VCaP (cell line): ENCODE measurements at regions not wholly inside any gene's neighbourhood (a gene's known extent, or its start where the extent isn't known, plus 50 kb on each side); places are given as distances from the start of the nearest gene placed in this dataset.

ENCODE experiments used
- H3K27ac ChIP-seq: fragments of 450-650 bp; 2 replicates; pipeline ENCODE4 v1.5.1; 2017
- CTCF ChIP-seq: fragments of 450-650 bp; conservative IDR thresholded peaks from 2 replicates; pipeline ENCODE4 v1.5.1; 2017; ENCODE audit warnings: mild to moderate bottlenecking, moderate library complexity

GRCh38 chr5:124057724-124058231, 545.8 kb downstream of the CSNK1G3 start:
- H3K27ac ChIP-seq, result no peak overlapping the region
- TF ChIP-seq CTCF, result no peak

GRCh38 chr5:124056991-124057723, 545.2 kb downstream of the CSNK1G3 start:
- TF ChIP-seq CTCF, result no peak
- H3K27ac ChIP-seq, result peak overlapping the region; percentile 2; the same call in 1 of the 2 replicates

- no peak for TF ChIP-seq CTCF
- H3K27ac ChIP-seq, result no peak overlapping the region; the same call in 1 of the 2 replicates
Measured at GRCh38 chr5:124056326-124056990, 544.5 kb downstream of the CSNK1G3 start.

GRCh38 chr5:124055751-124056150, 543.8 kb downstream of the CSNK1G3 start:
- no peak overlapping the region for H3K27ac ChIP-seq
- no peak for TF ChIP-seq CTCF

- TF ChIP-seq CTCF, result no peak
- H3K27ac ChIP-seq, result no peak overlapping the region
Measured at GRCh38 chr5:124054564-124054963, 542.6 kb downstream of the CSNK1G3 start.

- TF ChIP-seq CTCF, result no peak
- H3K27ac ChIP-seq, result no peak overlapping the region
Measured at GRCh38 chr5:124053340-124053739, 541.4 kb downstream of the CSNK1G3 start.

- TF ChIP-seq CTCF, result no peak
- H3K27ac ChIP-seq, result no peak overlapping the region
Measured at GRCh38 chr5:124052201-124052600, 540.2 kb downstream of the CSNK1G3 start.
